DOHH2 (cell line): ENCODE measurements at regions not wholly inside any gene's neighbourhood (a gene's known extent, or its start where the extent isn't known, plus 50 kb on each side); places are given as distances from the start of the nearest gene placed in this dataset.

ENCODE experiments used
- H3F3A ChIP-seq: fragments of 200-600 bp; sonication (generic), shearing (Covaris generic); 2 replicates; pipeline ENCODE4 v1.6.0; 2016; ENCODE audit warnings: antibody characterized with exemption, mild to moderate bottlenecking; ENCODE audit not compliant: control insufficient read depth, insufficient read depth
- H3K27ac ChIP-seq: fragments of 200-600 bp; sonication (generic); 2 replicates; pipeline ENCODE4 v1.5.1; 2014; ENCODE audit warnings: low read depth, mild to moderate bottlenecking, low read length, moderate library complexity
- H3K27me3 ChIP-seq: fragments of 200-600 bp; sonication (generic); 2 replicates; pipeline ENCODE4 v1.6.1; 2014; ENCODE audit warnings: mild to moderate bottlenecking, low read length, mixed read lengths; ENCODE audit not compliant: control insufficient read depth
- H3K36me3 ChIP-seq: fragments of 200-600 bp; sonication (generic); 2 replicates; pipeline ENCODE4 v1.6.1; 2014; ENCODE audit warnings: mild to moderate bottlenecking, low read length, moderate library complexity, mixed read lengths; ENCODE audit not compliant: control insufficient read depth
- H3K4me1 ChIP-seq: fragments of 200-600 bp; sonication (generic); 2 replicates; pipeline ENCODE4 v1.6.1; 2014; ENCODE audit warnings: mild to moderate bottlenecking, low read length, mixed read lengths; ENCODE audit not compliant: control insufficient read depth
- H3K4me2 ChIP-seq: fragments of 200-600 bp; sonication (generic); 2 replicates; pipeline ENCODE4 v1.6.0; 2014; ENCODE audit warnings: mild to moderate bottlenecking, low read length, moderate library complexity
- H3K4me3 ChIP-seq: fragments of 200-600 bp; sonication (generic); 2 replicates; pipeline ENCODE4 v1.5.1; 2014; ENCODE audit warnings: mild to moderate bottlenecking, low read length, mixed read lengths
- H3K79me2 ChIP-seq: fragments of 200-600 bp; sonication (generic); 2 replicates; pipeline ENCODE4 v1.6.1; 2014; ENCODE audit warnings: mild to moderate bottlenecking, low read length, mixed read lengths; ENCODE audit not compliant: control insufficient read depth
- H3K9me2 ChIP-seq: fragments of 200-600 bp; sonication (generic); replicated peaks from 2 replicates; pipeline ENCODE4 v1.6.1; 2014; ENCODE audit warnings: mild to moderate bottlenecking, low read length, mixed read lengths; ENCODE audit not compliant: control insufficient read depth
- H3K9me3 ChIP-seq: fragments of 200-600 bp; sonication (generic); 2 replicates; pipeline ENCODE4 v1.6.1; 2014; ENCODE audit warnings: antibody characterized with exemption, low read length, mixed read lengths; ENCODE audit not compliant: control insufficient read depth, insufficient read depth
- H4K20me1 ChIP-seq: fragments of 200-600 bp; sonication (generic); 2 replicates; pipeline ENCODE4 v1.6.0; 2014; ENCODE audit warnings: low read depth, mild to moderate bottlenecking, antibody characterized with exemption, low read length, moderate library complexity; ENCODE audit not compliant: control insufficient read depth, insufficient read depth
- CTCF ChIP-seq: fragments of 200-600 bp; sonication (generic); IDR thresholded peaks from one replicate; pipeline ENCODE4 v1.5.1; 2014; ENCODE audit warnings: antibody characterized with exemption, mild to moderate bottlenecking, low read depth, low read length; ENCODE audit not compliant: poor library complexity, severe bottlenecking
- EZH2phosphoT487 ChIP-seq: fragments of 200-600 bp; sonication (generic); IDR thresholded peaks from 2 replicates; pipeline ENCODE4 v1.6.1; 2017; ENCODE audit warnings: borderline replicate concordance, mild to moderate bottlenecking, antibody characterized with exemption, low read length, moderate library complexity, mixed read lengths

GRCh38 chr9:87824886-87825285, 57.8 kb upstream of the SPATA31E1 start:
- H3K4me2 ChIP-seq, result no peak overlapping the region
- H3K27ac ChIP-seq, result no peak overlapping the region
- H3K79me2 ChIP-seq, result no peaks in the 10 kb centered on the region
- no peaks in the 10 kb centered on the region for H3K9me2 ChIP-seq
- no peaks in the 10 kb centered on the region for H3K9me3 ChIP-seq
- no peaks in the 10 kb centered on the region for H3K27me3 ChIP-seq
- H3K4me1 ChIP-seq, result no peaks in the 10 kb centered on the region
- H3F3A ChIP-seq, result no peaks in the 10 kb centered on the region
- no peaks in the 10 kb centered on the region for H4K20me1 ChIP-seq
- TF ChIP-seq EZH2phosphoT487, result no peak
- TF ChIP-seq CTCF, result no peak
- no peaks in the 10 kb centered on the region for H3K36me3 ChIP-seq
- H3K4me3 ChIP-seq, result no peak overlapping the region

DNA sequence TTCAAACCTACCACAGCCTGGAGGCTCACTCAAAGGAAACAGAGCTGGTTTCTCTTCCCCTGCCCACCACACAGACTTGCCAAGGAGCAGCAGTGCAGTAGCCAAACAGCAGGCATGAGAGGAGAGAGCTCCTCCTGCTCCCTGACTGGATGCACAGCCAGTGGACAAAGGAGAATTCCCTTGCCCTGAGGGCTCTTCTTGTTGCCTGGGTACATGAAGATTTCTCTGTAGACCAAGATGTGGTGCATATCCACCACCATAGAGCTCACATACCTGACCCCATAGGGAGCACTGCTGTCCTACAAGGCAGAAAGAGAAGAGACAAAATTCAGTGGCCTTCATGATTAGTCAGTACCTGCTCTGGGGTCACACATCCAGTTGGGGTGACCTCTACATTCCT, 56.3 kb upstream of the SPATA31E1 start:
- Histone ChIP-seq H3K27ac (no peak overlapping the region), H3K9me2 (no peaks in the 10 kb centered on the region)

DNA sequence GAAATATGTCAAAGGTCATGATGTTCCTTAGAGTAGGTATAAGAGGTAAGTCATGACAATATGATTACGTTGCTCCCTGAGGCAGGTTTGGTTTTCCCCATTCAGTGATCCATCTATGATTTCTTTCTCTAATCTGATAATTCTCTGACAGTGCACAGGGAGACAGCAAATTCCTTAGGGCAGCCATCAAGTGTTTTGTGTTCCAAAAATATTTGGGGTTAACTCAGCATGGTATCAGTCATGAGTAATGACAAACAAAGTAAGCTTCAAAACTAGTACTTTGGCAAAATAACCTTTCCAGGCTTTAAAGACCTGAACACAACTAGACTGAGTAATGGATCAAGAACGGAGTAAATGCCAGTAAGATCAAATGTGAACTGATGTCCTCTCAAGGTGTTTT, 55.3 kb upstream of the SPATA31E1 start:
- Histone ChIP-seq H3K9me3 (no peaks in the 10 kb centered on the region), H3F3A (no peaks in the 10 kb centered on the region), H3K79me2 (no peaks in the 10 kb centered on the region), H3K27ac (no peak overlapping the region), H3K4me2 (no peak overlapping the region), H3K9me2 (no peaks in the 10 kb centered on the region), H4K20me1 (no peaks in the 10 kb centered on the region), H3K4me3 (no peak overlapping the region), H3K4me1 (no peaks in the 10 kb centered on the region), H3K27me3 (no peaks in the 10 kb centered on the region), H3K36me3 (no peaks in the 10 kb centered on the region)
- TF ChIP-seq CTCF (no peak), EZH2phosphoT487 (no peak)

More for the DNA sequence above, 56.3 kb upstream of the SPATA31E1 start:
- no peaks in the 10 kb centered on the region for H3K4me1 ChIP-seq
- no peaks in the 10 kb centered on the region for H3K36me3 ChIP-seq
- TF ChIP-seq EZH2phosphoT487, result no peak
- TF ChIP-seq CTCF, result no peak
- no peaks in the 10 kb centered on the region for H3K79me2 ChIP-seq
- no peak overlapping the region for H3K4me3 ChIP-seq
- H3K9me3 ChIP-seq, result no peaks in the 10 kb centered on the region
- H3K27me3 ChIP-seq, result no peaks in the 10 kb centered on the region
- no peaks in the 10 kb centered on the region for H3F3A ChIP-seq
- no peaks in the 10 kb centered on the region for H4K20me1 ChIP-seq
- H3K4me2 ChIP-seq, result no peak overlapping the region

GRCh38 chr9:87829756-87830155, 52.9 kb upstream of the SPATA31E1 start:
- no peak overlapping the region for H3K27ac ChIP-seq
- no peak overlapping the region for H3K4me3 ChIP-seq
- TF ChIP-seq EZH2phosphoT487, result no peak
- no peak for TF ChIP-seq CTCF
- no peaks in the 10 kb centered on the region for H4K20me1 ChIP-seq
- no peaks in the 10 kb centered on the region for H3K36me3 ChIP-seq
- no peak overlapping the region for H3K4me2 ChIP-seq
- no peaks in the 10 kb centered on the region for H3F3A ChIP-seq
- H3K4me1 ChIP-seq, result no peaks in the 10 kb centered on the region
- H3K79me2 ChIP-seq, result no peaks in the 10 kb centered on the region
- H3K9me2 ChIP-seq, result no peaks in the 10 kb centered on the region
- no peaks in the 10 kb centered on the region for H3K9me3 ChIP-seq
- H3K27me3 ChIP-seq, result no peaks in the 10 kb centered on the region
